ENCODE measurements at regions not wholly inside any gene's neighbourhood (a gene's known extent, or its start where the extent isn't known, plus 50 kb on each side); places are given as distances from the start of the nearest gene placed in this dataset.

DNA sequence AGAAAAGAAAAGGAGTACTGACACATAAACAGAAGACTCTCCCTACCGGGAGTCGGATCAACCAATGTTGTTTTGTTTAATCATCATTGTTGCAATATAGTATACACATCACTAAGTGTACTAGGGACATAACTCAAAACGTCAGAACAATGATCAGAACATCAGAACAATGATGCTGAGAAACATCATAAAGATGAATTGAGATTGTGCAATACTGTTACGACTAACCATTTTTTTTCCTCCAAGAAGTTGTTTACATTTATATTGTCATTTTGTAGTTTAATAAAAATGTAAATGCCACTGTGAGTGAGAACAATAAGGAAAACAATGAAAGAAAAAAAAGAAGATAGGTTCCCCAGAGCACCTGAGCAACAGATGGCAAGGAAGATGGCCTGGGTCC, 663.1 kb upstream of the PCDH15 start:
- ATAC-seq (ENCODE audit: low read depth) (no peak), DNase-seq (no peak)
- H3K9me3 Mint-ChIP-seq = peaks cover 3% of the 10 kb centered on the region
- ChIA-PET CTCF (no interaction called here), POLR2A (no interaction called here)
- H3K4me1 Mint-ChIP-seq = no peaks in the 10 kb centered on the region
- TF ChIP-seq, protein P1, sequence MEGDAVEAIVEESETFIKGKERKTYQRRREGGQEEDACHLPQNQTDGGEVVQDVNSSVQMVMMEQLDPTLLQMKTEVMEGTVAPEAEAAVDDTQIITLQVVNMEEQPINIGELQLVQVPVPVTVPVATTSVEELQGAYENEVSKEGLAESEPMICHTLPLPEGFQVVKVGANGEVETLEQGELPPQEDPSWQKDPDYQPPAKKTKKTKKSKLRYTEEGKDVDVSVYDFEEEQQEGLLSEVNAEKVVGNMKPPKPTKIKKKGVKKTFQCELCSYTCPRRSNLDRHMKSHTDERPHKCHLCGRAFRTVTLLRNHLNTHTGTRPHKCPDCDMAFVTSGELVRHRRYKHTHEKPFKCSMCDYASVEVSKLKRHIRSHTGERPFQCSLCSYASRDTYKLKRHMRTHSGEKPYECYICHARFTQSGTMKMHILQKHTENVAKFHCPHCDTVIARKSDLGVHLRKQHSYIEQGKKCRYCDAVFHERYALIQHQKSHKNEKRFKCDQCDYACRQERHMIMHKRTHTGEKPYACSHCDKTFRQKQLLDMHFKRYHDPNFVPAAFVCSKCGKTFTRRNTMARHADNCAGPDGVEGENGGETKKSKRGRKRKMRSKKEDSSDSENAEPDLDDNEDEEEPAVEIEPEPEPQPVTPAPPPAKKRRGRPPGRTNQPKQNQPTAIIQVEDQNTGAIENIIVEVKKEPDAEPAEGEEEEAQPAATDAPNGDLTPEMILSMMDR (IDR thresholded peaks at IDR 0.05) = no peak
- H3K36me3 Mint-ChIP-seq (ENCODE audit: low read depth) = no peaks in the 10 kb centered on the region
- no peak overlapping the region for H3K4me3 Mint-ChIP-seq
- H3K27me3 Mint-ChIP-seq = no peaks in the 10 kb centered on the region
- intact Hi-C loops (cut with micrococcal nuclease) = no loop called here
- no peak overlapping the region for H3K27ac Mint-ChIP-seq

DNA sequence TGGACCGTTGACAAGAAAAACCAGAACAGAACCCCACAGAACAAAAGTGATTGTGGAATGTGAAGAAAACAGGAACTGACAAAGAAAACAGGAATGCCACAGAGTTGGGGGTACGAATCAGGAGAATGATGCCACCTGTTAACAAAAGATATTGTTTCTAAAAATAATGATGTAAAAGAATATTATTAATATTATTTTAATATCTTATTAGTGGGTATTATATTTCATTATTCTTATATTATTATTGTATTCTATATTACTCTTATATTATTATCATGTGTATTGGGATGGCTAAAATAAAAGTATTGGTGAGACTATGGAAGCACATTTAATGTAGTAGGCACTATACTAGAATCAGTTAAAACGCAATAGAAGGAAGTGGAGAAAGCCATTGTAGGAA, 659.0 kb upstream of the PCDH15 start:
- Mint-ChIP-seq H3K27ac (no peak overlapping the region), H3K4me3 (no peak overlapping the region), H3K36me3 (ENCODE audit: low read depth) (no peaks in the 10 kb centered on the region), H3K9me3 (peaks cover 3% of the 10 kb centered on the region), H3K27me3 (no peaks in the 10 kb centered on the region), H3K4me1 (no peaks in the 10 kb centered on the region)
- ATAC-seq (ENCODE audit: low read depth) (no peak), DNase-seq (no peak)
- ChIA-PET CTCF (no interaction called here), POLR2A (no interaction called here)
- intact Hi-C loops (cut with micrococcal nuclease) = no loop called here
- TF ChIP-seq, protein P1 (IDR thresholded peaks at IDR 0.05) = no peak

DNA sequence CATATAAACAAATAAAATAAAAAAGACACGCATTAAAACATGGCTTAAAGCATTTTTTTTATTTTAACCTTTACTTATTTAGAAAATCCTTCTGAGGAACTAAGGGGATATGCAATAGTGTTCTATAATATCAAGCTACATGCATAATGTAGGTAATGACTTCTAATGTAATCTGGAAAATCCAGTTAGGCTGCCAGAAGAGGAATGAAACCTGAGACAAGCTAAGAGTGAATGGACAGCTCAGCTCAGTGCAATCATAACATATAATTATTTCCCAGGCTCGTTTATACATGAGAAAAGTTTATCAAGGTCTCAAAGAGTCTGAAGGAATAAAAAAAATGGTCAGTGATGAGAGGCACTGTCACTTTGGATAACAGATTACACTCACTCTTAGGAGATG, 649.0 kb upstream of the PCDH15 start:
- Mint-ChIP-seq H3K4me3 (no peak overlapping the region), H3K4me1 (no peaks in the 10 kb centered on the region), H3K9me3 (peaks cover 2% of the 10 kb centered on the region), H3K27me3 (no peaks in the 10 kb centered on the region), H3K27ac (no peak overlapping the region), H3K36me3 (ENCODE audit: low read depth) (no peaks in the 10 kb centered on the region)
- CTCF ChIA-PET = no interaction called here
- POLR2A ChIA-PET = no interaction called here
- intact Hi-C loops (cut with micrococcal nuclease) = no loop called here
- TF ChIP-seq, protein P1 (IDR thresholded peaks at IDR 0.05) = no peak
- DNase-seq (no peak), ATAC-seq (ENCODE audit: low read depth) (no peak)

GRCh38 chr10:55446441-55447002, 645.5 kb upstream of the PCDH15 start:
- Mint-ChIP-seq H3K36me3 (ENCODE audit: low read depth) (no peaks in the 10 kb centered on the region), H3K27me3 (no peaks in the 10 kb centered on the region), H3K4me1 (no peaks in the 10 kb centered on the region), H3K4me3 (no peak overlapping the region), H3K9me3 (peaks cover 4% of the 10 kb centered on the region), H3K27ac (no peak overlapping the region)
- ChIA-PET CTCF (no interaction called here), POLR2A (no interaction called here)
- DNase-seq (no peak), ATAC-seq (ENCODE audit: low read depth) (no peak)
- intact Hi-C loops (cut with micrococcal nuclease) = no loop called here
- TF ChIP-seq, protein P1 (IDR thresholded peaks at IDR 0.05) = no peak

- CTCF ChIA-PET = no interaction called here
- Mint-ChIP-seq H3K4me3 (no peak overlapping the region), H3K4me1 (no peaks in the 10 kb centered on the region), H3K9me3 (peaks cover 4% of the 10 kb centered on the region), H3K36me3 (ENCODE audit: low read depth) (no peaks in the 10 kb centered on the region), H3K27me3 (no peaks in the 10 kb centered on the region), H3K27ac (no peak overlapping the region)
- DNase-seq (no peak), ATAC-seq (ENCODE audit: low read depth) (no peak)
- intact Hi-C loops (cut with micrococcal nuclease) = no loop called here
- POLR2A ChIA-PET = no interaction called here
- TF ChIP-seq, protein P1 (IDR thresholded peaks at IDR 0.05) = no peak
These were observed 640.7 kb upstream of the PCDH15 start for GRCh38 chr10:55441777-55442176.

All from activated B cell treated with CpG ODN at 0.5 μM for 24 hours (primary cell).